ENCODE measurements at regions not wholly inside any gene's neighbourhood (a gene's known extent, or its start where the extent isn't known, plus 50 kb on each side); places are given as distances from the start of the nearest gene placed in this dataset.

DNA sequence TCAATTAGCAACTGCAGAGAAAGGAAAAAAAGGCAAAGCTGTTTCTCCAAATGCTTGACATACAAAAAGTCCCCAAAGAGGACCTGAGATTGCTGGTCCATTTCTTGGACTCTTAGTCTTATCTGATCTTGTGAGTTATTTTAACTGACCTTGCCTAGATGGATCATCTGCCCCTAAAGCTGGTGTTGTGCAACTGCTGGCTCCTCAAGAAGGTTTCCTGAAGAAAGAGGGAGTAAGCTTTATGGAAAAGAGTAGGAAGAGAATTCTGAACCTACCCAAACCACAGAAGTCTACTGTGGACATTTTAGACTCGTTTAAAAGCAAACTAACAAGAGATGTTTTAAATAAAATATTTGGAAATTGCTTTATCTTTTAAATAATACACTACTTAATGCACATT, 140.0 kb upstream of the HS3ST3A1 start:
- DNase-seq: no peak

DNA sequence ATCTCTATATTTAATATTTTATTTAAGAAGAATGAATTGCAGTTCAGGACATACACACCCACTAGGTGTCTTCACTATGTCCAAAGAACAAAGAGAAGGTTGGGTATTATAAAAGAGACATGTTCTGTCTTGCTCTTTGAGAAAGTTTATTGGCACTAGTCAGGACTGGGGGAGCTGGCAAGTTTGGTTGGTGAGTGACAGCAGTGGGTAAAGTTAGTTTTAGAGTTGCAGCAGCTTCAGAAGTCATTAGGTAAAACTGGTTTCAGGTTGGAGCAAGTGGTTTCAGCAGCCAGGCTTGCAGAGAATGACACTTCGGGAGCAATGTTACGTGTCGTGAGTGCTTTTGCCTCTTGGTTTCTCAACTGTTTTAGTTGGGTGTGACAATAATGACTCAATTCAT, 142.2 kb upstream of the HS3ST3A1 start:
- no peak for DNase-seq

- DNase-seq: no peak
These were observed 144.7 kb upstream of the HS3ST3A1 start for GRCh38 chr17:13746404-13746803.

- no peak for DNase-seq
These were observed 147.6 kb upstream of the HS3ST3A1 start for GRCh38 chr17:13749166-13749890.

DNA sequence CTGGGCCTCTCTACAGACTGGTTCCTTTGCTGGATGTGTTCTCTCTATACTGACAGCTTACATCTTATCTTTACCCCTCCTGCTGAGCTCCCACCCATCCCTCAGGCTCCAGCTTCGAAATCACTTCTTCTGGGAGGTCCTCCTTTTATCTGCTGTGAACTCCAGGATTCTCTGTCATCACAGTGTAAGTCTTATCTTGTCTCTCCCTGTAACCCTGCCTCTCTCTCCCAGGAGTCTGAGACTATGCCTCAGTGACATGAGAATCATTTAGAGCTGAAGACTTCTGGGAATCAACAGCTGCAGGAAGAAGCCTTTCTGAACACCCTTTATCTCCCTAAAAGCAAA, 148.1 kb upstream of the HS3ST3A1 start:
- no peak for DNase-seq

DNA sequence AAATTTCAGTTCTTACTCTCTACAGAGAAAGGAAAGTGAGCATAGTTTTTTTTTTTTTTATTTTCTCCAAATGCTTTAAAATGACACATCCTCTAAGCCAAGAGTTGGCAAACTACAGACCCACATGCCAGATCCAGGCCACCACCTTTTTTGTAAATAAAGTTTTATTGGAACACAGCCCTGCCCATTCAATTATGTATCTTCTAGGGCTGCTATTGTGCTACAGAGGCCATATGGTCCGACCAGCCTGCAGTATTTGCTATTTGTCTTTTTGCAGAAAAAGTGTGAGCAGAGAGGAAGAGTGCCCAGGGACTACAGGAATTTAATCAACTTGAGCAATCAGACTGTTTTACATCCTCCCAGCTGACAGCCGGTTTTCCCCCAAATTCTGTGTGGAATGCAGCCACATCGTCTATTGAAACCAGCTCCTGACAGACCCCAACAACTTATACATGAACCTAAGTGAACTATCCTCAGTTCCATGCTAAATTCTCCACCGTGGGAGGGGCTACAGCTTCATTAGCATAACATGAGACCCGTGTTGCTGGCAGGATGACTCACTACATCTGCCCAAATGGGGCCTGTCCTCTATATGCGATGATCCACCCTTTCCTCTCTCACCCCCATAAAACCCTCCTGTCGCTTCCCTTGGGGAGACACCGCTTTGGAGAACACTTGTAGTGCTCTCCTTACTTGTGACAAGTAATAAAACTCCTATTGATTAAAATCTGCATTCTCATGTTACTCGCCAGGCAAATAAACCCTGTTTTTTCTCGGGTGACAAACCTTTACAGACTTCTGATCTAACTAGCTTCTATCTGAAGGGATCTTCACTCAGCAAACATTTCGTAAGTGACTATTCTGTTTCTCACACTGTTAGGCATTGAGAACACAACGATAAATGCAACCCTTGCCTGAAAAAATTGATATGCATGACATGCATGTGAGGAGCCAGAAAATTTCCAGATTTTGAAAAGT, 149.4 kb upstream of the HS3ST3A1 start:
- no peak for DNase-seq

- no peak for DNase-seq
These were observed 151.4 kb upstream of the HS3ST3A1 start for GRCh38 chr17:13753154-13753553.

DNA sequence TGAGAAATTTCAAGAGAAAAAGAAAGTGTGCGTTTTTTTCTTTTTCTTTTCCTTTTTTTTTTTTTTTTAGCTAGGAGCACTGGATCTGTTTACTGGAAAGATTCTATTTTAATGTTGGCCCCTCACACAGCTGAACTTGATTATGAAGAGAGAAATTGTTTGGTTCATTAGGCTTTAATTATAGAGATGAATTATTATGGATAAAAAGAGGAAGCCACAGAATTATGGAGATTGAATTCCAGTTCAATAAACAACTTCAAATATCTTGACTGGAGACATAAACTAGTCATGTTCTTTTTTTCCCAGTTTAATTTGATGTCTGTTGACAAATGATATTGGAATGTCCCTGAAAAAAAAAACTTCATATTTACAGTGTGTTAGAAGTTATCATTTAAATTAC, 152.0 kb upstream of the HS3ST3A1 start:
- DNase-seq: no peak

DNA sequence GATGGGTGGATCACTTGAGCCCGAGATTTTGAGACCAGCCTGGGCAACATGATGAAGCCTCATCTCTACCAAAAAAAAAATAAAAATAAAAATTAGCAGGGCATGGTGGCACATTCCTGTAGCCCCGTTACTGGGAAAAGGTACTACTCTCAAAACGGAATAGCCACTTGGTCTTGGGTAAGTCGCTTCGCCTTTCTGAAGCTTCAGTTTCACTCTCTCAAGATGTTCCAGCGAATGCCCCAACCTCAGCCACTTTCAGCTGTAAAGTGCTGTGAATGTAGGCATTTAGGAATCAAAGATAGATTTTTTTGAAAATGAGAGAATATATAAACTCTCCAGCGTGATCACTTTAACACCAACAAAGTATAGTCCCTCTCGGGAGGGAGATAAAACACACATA, 154.1 kb upstream of the HS3ST3A1 start:
- DNase-seq: no peak

DNA sequence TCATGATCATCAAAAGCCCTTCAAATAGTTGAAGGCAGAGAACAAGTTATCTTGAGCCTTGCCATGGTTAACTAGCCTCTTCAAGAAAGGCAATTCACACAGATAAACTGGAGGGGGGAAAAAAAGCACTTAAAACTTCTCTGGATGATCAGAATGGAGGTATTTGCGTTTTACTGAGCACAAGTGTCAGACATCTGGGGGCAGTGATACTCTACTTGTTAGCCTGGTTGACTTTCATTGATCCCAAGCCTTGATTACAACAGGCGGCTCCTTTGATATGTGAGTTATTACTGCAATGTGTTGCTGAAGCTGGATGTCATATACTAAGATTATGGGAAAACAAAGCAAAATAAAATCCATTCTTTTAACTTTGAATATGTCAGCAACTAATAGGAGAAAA, 155.0 kb upstream of the HS3ST3A1 start:
- DNase-seq: no peak

DNA sequence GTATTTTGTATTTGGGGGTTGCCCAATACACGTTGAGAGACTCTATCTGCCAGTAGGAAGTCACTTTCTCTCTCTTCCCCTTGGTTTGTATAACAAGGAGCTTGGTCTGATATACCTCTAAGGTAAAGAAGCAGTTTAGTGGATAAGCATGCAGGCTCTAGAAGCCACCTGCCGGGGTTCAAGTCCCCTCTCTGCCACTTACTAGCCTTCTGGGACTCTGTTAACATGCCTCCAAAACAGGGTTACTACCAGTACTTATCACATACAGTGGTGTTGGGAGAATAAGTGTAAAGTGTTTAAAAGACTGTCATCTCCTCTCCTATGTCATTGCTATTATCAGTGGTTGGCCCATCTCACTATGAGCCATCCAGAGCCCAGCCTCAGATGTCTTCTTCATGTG, 156.1 kb upstream of the HS3ST3A1 start:
- DNase-seq: no peak

GRCh38 chr17:13759518-13760335, 158.0 kb upstream of the HS3ST3A1 start:
- DNase-seq: no peak

DNA sequence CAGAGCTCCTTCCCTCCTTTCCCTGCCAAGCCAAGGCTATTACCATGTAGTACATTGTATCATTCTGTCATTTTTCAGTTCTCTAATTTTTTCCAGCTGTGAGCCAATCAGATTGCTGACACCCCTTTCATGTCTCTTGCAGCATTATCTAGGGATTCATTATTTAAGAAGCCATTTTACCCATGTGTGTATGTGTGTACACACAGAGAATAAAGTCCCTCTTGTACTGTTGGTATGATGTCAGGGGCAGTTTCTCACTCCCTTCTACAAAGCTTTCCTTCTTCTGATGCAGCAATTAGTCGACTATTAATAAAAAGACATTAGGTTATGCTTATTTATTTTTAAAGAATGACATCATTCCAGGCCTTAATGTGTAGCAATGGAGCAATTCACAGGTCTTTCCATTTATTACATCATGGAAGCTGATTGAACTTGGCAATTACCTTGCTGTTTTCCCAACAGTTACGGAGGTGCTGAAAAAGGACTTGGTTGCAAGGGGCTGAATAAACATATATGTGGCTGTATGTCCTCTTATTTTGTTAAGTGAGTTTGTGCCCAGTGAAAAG, 159.4 kb upstream of the HS3ST3A1 start:
- no peak for DNase-seq

DNA sequence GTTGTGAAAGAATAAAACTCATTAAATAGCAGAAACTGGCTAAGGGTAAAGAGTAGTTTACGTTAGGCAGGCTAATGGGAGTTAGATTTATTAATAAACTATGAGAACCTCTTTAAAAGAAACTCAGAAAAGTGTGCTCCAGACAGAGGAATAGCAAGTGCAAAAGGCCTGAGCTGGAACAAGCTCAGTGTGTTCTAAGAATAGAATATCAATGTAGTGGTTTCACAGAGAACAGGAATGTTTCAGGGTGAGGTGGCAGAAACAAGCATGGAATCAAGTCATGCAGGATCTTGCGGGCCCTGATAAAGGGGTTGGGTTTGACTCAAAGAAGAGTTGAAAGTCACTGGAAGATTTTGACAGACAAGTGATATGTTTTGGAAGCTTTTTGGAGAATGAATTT, 164.0 kb upstream of the HS3ST3A1 start:
- no peak for DNase-seq

DNA sequence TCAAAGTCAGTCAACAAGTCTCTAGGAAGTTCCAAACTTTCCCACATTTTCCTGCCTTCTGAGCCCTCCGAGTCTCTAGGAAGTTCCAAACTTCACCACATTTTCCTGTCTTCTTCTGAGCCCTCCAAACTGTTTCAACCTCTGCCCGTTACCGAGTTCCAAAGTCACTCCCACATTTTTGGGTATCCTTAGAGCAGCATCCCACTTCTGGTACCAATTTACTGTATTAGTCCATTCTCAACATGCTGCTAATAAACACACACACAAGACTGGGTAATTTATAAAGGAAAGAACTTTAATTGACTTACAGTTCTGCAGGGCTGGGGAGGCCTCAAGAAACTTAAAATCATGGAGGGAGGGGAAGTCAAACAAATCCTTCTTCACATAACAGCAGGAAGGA, 169.0 kb upstream of the HS3ST3A1 start:
- no peak for DNase-seq

- DNase-seq: no peak
These were observed 173.7 kb upstream of the HS3ST3A1 start for GRCh38 chr17:13775450-13775849.

DNA sequence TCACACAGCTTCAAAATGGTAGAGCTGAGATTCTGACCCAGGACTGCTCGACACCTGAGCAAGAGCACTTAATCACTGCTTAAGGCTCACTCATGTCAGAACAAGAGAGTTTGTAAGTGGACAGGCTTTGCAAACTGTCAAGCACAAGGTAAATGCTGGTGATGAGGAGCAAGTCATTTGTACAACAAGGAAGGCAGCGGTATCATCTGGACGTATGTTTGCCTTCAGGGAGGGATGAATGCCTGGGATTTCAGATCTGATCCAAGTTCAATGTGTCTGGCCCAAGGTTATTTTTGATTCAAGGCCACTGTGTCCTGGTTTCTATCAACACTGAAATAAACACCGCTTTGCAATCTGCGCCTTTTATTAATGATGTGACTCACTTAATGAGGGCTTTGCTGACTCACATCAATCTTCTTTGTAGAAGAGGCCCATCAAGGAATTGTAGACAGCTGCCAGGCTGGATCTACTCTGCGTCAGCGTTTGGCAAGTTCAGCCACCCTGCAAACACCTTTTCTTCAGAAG, 174.4 kb upstream of the HS3ST3A1 start:
- no peak for DNase-seq

GRCh38 chr17:13777003-13777402, 175.3 kb upstream of the HS3ST3A1 start:
- DNase-seq: no peak

DNA sequence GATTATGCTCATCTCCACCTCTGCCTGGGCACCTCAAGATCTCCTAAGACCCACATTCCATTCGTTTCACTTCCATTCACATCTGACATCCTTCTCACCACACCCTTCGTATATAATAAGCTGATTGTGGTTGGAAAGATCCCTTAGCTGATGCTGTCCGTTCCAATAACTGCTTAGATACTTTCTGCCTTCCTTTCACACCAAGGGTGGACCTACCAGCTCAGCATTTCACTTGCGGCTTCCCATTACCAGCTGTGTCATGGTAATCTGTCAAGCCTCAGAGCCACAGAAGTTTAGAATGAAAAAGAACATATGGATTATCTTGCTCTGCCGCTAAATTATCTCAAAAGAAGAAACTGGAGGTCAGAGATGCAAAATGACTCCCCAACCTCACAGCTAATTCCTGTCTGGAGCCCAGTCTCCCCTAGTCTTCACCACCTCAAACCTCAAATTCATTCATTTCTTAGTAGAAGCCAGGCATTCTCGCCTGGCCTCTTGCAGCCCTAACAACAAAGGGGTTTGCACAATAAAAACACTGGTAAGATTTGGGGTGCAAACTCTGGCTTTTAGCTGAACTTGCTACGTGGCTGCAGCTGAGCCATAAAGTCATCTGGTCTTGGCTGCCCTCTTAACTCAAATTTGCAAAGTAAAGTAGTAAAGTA, 182.8 kb upstream of the HS3ST3A1 start:
- DNase-seq: no peak

DNA sequence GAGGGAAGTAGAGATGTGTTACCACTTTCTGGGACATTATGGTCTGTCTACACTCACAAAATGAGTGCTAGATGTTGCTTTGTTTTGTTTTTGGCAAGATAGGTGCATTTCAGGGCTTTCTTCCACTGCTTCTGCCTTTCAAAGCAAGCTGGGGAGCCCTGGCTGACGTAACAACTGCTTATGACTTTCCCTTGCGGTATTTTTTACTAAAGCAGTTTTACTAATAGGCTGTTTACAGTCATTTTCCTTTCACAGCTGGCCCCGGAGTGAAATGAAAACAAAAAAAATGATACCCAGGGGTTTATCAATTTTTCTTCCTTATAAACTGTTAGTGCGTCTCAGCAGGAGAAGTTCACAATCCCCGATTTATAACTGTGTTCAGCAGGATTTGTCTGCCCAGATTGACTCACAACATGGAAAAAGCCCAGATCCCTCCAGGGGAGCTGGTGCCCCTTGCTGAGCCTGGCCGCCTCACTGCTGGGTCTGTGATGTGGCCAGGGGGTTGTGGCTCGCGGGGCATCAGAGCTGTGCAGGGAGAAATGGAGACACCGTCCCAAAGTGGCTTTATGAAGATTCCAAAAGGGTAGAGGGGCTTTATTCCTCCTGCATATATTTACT, 184.4 kb upstream of the HS3ST3A1 start:
- DNase-seq: no peak

DNA sequence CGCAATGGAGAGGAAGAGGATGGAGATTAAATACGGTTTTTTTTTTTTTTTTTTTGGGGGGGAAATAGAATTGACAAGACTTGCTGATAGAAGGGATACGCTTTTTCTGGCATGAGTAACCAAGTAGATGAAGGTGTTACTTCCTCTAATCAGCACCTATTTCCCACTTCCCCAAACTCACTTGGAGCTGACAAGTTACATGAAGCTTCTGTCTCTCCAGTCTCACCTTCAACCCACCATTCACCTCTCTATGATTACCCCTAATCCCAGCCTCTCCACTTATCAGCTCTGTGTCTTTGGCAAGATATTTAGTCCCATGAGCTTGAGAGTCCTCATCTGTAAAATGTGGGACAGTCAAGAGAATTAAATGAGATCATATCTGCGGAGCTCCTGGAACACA, 185.9 kb upstream of the HS3ST3A1 start:
- no peak for DNase-seq

DNA sequence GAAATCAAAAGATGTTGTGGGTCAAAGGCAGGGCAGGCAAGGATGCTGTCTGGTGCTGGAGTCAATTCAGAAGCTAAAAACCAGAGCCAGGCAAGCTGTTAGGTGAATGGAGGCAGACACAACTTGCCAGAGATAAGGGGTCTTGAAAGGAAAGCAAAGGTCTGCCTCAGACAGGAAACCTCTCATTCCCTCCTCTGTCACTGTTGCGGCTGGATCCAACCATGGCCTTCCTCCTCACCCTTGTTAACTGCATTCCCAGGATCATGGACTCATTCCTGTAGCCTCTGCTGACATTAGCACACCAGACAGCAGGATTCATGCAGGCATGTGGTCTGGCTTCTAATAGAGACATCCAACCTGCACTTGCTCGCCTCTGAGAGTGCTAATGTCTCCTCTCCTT, 186.7 kb upstream of the HS3ST3A1 start:
- no peak for DNase-seq
